D721Med (cell line): ENCODE measurements at regions not wholly inside any gene's neighbourhood (a gene's known extent, or its start where the extent isn't known, plus 50 kb on each side); places are given as distances from the start of the nearest gene placed in this dataset.

ENCODE experiments used
- DNase-seq: peaks from one replicate; pipeline ENCODE4 v3.0.0; 2011; ENCODE audit warnings: low spot score; ENCODE audit not compliant: insufficient read length
- FAIRE-seq: peaks from 2 replicates; lab custom pipeline; 2011; peaks lifted over from hg19 to GRCh38; lab: Jason Lieb, UNC
- CTCF ChIP-seq: IDR thresholded peaks from 2 replicates; pipeline ENCODE4 v1.5.1; 2012; ENCODE audit warnings: mild to moderate bottlenecking, control low read depth; ENCODE audit not compliant: insufficient read depth; ENCODE audit errors: missing control alignments

GRCh38 chr19:29457413-29457812 is 68.4 kb upstream of the VSTM2B start:
- DNase-seq (no peak), FAIRE-seq (no peak)
- no peak for TF ChIP-seq CTCF

GRCh38 chr19:29467824-29468401 is 57.9 kb upstream of the VSTM2B start:
- no peak for FAIRE-seq
- TF ChIP-seq CTCF, result peak; percentile 33

GRCh38 chr19:29475469-29475868 is 50.3 kb upstream of the VSTM2B start:
- no peak for TF ChIP-seq CTCF
- no peak for DNase-seq
- FAIRE-seq, result no peak

More at GRCh38 chr19:29467824-29468401, 57.9 kb upstream of the VSTM2B start:
- no peak for DNase-seq
